Heart left ventricle (tissue), 13 donors: ENCODE measurements at regions not wholly inside any gene's neighbourhood (a gene's known extent, or its start where the extent isn't known, plus 50 kb on each side); places are given as distances from the start of the nearest gene placed in this dataset.
"Not testable (repeated sequence)": the region's sequence is repeated elsewhere in the genome, so short reads cannot be mapped to it uniquely, and the experiment has no call there.

Source experiments
- POLR2A ChIP-seq, 2 donors: fragments of 450-650 bp; IDR thresholded peaks; one replicate each; pipeline ENCODE4 v1.6.1; 2017; ENCODE audit warnings: antibody characterized with exemption in 2 of 2, mild to moderate bottlenecking in 2 of 2, moderate library complexity in 2 of 2
- TF ChIP-seq, protein P1 (sequence below), 12 donors: fragments of 200-600 bp; sonication (generic) in 4 of 12; IDR thresholded peaks; one replicate each; pipeline versions ENCODE4 v1.5.0 to v1.8.0; 2018 to 2022; ENCODE audit warnings: antibody characterized with exemption in 12 of 12, mild to moderate bottlenecking in 5 of 12
- donor health status: ischemic (EF 13 %, LVEDD 7.1; RV severe dilation, severe dysfunction).
- donor health status: DM: no; HTN: yes; CAD: no.
- donor health status: DM: no; HTN: no; CAD: no.
- donor health status: ischemic (EF 25% LVEDD 6.9; RV normal size, moderate dysfunction).
- donor health status: ischemic (EF 25% LVEDD 5.7; RV mildly dilated, moderate dysfunction).
- donor health status: ischemic (EF 35%, LVEDD 5.7; RV mildly dilated, moderate dysfunction).
- donor health status: nonischemic (EF 11% LVEDD 7.7; RV severe dilation, severe dysfunction).
- donor health status: DM: yes; HTN: yes; CAD: no.
- donor health status: PGD.
- donor health status: ischemic (EF 29% LVEDD 5.4; RV normal size, mild dysfunction).
- donor health status: nonischemic (EF 23%, LVEDD 6.1; RV moderate dilation, normal function).

DNA sequence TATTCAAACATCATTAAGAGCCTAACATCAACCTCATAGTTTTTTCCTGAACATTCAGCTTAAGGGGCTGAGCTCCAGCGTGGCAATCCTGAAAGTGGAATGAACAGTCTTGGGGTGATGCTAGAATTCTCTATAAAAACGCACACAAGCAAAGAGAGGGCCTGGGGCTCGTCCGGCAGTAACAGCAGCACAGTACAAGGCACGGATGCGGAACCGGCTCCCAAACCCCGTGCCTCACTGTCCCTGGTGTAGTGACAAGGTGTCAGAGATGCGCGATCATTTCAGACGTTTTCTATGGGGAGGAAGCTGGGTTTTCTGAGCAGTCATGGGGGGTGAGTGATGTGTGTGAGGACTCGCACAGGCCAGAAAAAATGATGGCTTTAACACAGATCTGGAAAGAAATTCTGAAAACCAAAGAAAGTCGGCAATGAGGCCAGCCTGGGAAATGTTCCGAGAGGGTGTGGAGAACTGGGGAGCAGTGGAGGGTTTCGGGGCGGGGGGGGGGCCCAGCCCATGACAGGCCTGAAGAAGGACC lies 170.6 kb downstream of the NPIPB11 start:
- TF ChIP-seq POLR2A (IDR thresholded peaks at IDR 0.05), result not testable (repeated sequence)
- TF ChIP-seq, protein P1, sequence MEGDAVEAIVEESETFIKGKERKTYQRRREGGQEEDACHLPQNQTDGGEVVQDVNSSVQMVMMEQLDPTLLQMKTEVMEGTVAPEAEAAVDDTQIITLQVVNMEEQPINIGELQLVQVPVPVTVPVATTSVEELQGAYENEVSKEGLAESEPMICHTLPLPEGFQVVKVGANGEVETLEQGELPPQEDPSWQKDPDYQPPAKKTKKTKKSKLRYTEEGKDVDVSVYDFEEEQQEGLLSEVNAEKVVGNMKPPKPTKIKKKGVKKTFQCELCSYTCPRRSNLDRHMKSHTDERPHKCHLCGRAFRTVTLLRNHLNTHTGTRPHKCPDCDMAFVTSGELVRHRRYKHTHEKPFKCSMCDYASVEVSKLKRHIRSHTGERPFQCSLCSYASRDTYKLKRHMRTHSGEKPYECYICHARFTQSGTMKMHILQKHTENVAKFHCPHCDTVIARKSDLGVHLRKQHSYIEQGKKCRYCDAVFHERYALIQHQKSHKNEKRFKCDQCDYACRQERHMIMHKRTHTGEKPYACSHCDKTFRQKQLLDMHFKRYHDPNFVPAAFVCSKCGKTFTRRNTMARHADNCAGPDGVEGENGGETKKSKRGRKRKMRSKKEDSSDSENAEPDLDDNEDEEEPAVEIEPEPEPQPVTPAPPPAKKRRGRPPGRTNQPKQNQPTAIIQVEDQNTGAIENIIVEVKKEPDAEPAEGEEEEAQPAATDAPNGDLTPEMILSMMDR (IDR thresholded peaks at IDR 0.05), result not testable (repeated sequence)
